AG04449 (cell line): ENCODE measurements at regions not wholly inside any gene's neighbourhood (a gene's known extent, or its start where the extent isn't known, plus 50 kb on each side); places are given as distances from the start of the nearest gene placed in this dataset.

Experiments
- CTCF ChIA-PET: fragments of 350-600 bp; formaldehyde crosslinking; extraction: SDS; loops from one replicate; lab custom pipeline; 2021; ENCODE audit warnings: antibody characterized with exemption; lab: Yijun Ruan, JAX
- POLR2A ChIA-PET: fragments of 400-600, 350-600 bp; formaldehyde crosslinking; extraction: SDS; loops from one replicate; lab custom pipeline; 2020; ENCODE audit warnings: antibody characterized with exemption, inconsistent platforms; lab: Yijun Ruan, JAX
- DNase-seq: peaks from one replicate; pipeline ENCODE4 v3.0.0-alpha.2; 2010; ENCODE audit warnings: low read depth, low spot score
- H3K4me3 ChIP-seq: 2 replicates; pipeline ENCODE4 v1.5.1; 2011; ENCODE audit warnings: low read depth, mild to moderate bottlenecking, control low read depth, low read length
- CTCF ChIP-seq: IDR thresholded peaks from one replicate; pipeline ENCODE4 v1.5.1; 2011; ENCODE audit warnings: mild to moderate bottlenecking, moderate library complexity, low read length, control low read depth, inconsistent platforms; ENCODE audit not compliant: insufficient read depth; ENCODE audit errors: missing control alignments

- no peak for TF ChIP-seq CTCF
- CTCF ChIA-PET, result no interaction called here
- DNase-seq, result no peak
Observed at GRCh38 chr12:79514730-79515529, 175.8 kb downstream of the PAWR start.

DNA sequence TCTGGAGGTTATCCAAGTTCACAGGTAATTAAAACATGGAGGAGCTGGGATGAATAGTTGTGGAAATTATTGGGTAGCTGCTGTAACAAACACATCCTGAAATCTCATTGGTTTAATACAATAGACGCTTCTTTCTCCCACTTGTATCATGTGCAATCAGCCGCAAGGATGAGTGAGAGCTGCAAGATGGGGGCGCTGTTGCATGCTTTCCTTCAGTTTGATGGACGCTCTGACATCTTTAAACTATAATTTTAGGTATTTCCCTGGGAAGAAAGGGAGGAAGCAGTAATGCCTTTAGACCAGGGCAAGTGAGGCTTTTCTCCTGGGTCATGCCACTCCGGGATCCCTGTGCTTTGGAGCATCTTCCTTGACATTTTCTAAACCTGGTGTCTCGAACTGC lies 178.7 kb downstream of the PAWR start:
- no peak for DNase-seq
- H3K4me3 ChIP-seq, result no peak overlapping the region
- POLR2A ChIA-PET, result no interaction called here
- CTCF ChIA-PET, result interaction anchor here (1.0 kb wide), 1 partner anchor 18 kb away, joined by 3 read pairs; no protein-coding TSS in a partner anchor
- TF ChIP-seq CTCF, result peak; percentile 8

More at GRCh38 chr12:79514730-79515529, 175.8 kb downstream of the PAWR start:
- H3K4me3 ChIP-seq, result no peak overlapping the region
- POLR2A ChIA-PET, result no interaction called here

DNA sequence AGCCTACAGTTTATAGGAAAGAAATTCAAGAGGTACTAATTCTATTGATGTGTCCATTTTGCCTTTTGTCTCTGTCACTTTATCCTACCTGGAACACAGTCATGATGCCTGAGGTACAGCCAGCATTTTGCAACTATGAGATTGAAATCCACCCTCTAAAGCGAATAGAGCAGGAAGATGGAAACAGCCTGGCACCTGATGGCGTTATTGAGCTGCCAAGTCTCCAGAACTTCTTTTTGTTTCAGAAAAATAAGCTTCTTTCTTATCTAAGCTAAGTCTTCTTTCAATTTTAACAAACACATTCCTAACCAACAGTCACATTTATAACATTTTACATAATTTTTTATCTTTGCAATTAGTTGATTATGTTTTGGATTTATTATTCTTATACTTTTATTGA lies 182.1 kb downstream of the PAWR start:
- no peak overlapping the region for H3K4me3 ChIP-seq
- DNase-seq, result no peak
- CTCF ChIA-PET, result interaction anchor here (0.6 kb wide), 1 partner anchor 877 kb away, joined by 3 read pairs; no protein-coding TSS in a partner anchor
- POLR2A ChIA-PET, result no interaction called here
- TF ChIP-seq CTCF, result no peak
